H1 (cell line): ENCODE measurements at regions not wholly inside any gene's neighbourhood (a gene's known extent, or its start where the extent isn't known, plus 50 kb on each side); places are given as distances from the start of the nearest gene placed in this dataset.

Source experiments
- EP300 ChIP-seq, 2 experiments: IDR thresholded peaks; 1 replicate in 1 of 2; 2 replicates in 1 of 2; pipeline ENCODE4 v1.6.1; 2011 to 2012; ENCODE audit warnings: low read depth in 2 of 2, low read length in 2 of 2, mild to moderate bottlenecking in 2 of 2, borderline replicate concordance in 1 of 2, inconsistent platforms in 1 of 2, moderate library complexity in 1 of 2
- RAD21 ChIP-seq, 2 experiments: IDR thresholded peaks in 1 of 2; conservative IDR thresholded peaks in 1 of 2; 2 replicates each; pipeline ENCODE4 v1.6.1; 2011; ENCODE audit warnings: low read depth in 2 of 2, low read length in 2 of 2, improper control_type of control experiment in 1 of 2, inconsistent platforms in 1 of 2, mild to moderate bottlenecking in 1 of 2, moderate library complexity in 1 of 2
- RBBP5 ChIP-seq: IDR thresholded peaks from 2 replicates; pipeline ENCODE4 v1.7.1; 2012; ENCODE audit warnings: low read depth, mild to moderate bottlenecking, inconsistent platforms, low read length, moderate library complexity, borderline replicate concordance
- SIRT6 ChIP-seq: IDR thresholded peaks from one replicate; pipeline ENCODE4 v1.7.1; 2012; ENCODE audit warnings: low read length, inconsistent platforms
- SP4 ChIP-seq: IDR thresholded peaks from 2 replicates; pipeline ENCODE4 v1.6.1; 2012; ENCODE audit warnings: low read length, inconsistent platforms

- TF ChIP-seq SP4 = no peak
- no peak for TF ChIP-seq RBBP5
- no peak for TF ChIP-seq SIRT6
- no peak for TF ChIP-seq RAD21 (IDR thresholded peaks at IDR 0.05 in 1 of 2, conservative IDR thresholded peaks at IDR 0.05 in 1 of 2; ENCODE audit: low read depth in 2 of 2, low read length in 2 of 2)
- no peak for TF ChIP-seq EP300 (IDR thresholded peaks at IDR 0.05; ENCODE audit: borderline replicate concordance in 1 of 2, low read depth in 2 of 2, low read length in 2 of 2)
Observed at GRCh38 chr7:50160206-50160605, 67.2 kb upstream of the ZPBP start (continued).
